Duodenal mucosa (tissue), 2 donors: ENCODE measurements at regions not wholly inside any gene's neighbourhood (a gene's known extent, or its start where the extent isn't known, plus 50 kb on each side); places are given as distances from the start of the nearest gene placed in this dataset.

ENCODE experiments used
- H3K27ac ChIP-seq: one replicate; pipeline ENCODE4 v1.7.0; 2013; ENCODE audit warnings: low read depth, low read length
- H3K27me3 ChIP-seq, 2 donors: one replicate each; pipeline ENCODE4 v1.7.0; 2013; ENCODE audit warnings: low read length in 2 of 2, control low read depth in 1 of 2; ENCODE audit not compliant: insufficient read depth in 2 of 2, control insufficient read depth in 1 of 2
- H3K36me3 ChIP-seq, 2 donors: one replicate each; pipeline ENCODE4 v1.7.0; 2013; ENCODE audit warnings: low read length in 2 of 2, control low read depth in 1 of 2; ENCODE audit not compliant: insufficient read depth in 2 of 2, control insufficient read depth in 1 of 2
- H3K4me1 ChIP-seq, 2 donors: one replicate each; pipeline ENCODE4 v1.7.0; 2013; ENCODE audit warnings: low read length in 2 of 2, control low read depth in 1 of 2; ENCODE audit not compliant: insufficient read depth in 2 of 2, control insufficient read depth in 1 of 2
- H3K4me3 ChIP-seq, 2 donors: one replicate each; pipeline ENCODE4 v1.7.0; 2013; ENCODE audit warnings: low read length in 2 of 2, low read depth in 1 of 2
- H3K9ac ChIP-seq, 2 donors: one replicate each; pipeline ENCODE4 v1.7.0; 2013; ENCODE audit warnings: low read length in 2 of 2, low read depth in 1 of 2
- H3K9me3 ChIP-seq, 2 donors: one replicate each; pipeline ENCODE4 v1.7.0; 2013; ENCODE audit warnings: low read length in 2 of 2, control low read depth in 1 of 2; ENCODE audit not compliant: control insufficient read depth in 1 of 2

DNA sequence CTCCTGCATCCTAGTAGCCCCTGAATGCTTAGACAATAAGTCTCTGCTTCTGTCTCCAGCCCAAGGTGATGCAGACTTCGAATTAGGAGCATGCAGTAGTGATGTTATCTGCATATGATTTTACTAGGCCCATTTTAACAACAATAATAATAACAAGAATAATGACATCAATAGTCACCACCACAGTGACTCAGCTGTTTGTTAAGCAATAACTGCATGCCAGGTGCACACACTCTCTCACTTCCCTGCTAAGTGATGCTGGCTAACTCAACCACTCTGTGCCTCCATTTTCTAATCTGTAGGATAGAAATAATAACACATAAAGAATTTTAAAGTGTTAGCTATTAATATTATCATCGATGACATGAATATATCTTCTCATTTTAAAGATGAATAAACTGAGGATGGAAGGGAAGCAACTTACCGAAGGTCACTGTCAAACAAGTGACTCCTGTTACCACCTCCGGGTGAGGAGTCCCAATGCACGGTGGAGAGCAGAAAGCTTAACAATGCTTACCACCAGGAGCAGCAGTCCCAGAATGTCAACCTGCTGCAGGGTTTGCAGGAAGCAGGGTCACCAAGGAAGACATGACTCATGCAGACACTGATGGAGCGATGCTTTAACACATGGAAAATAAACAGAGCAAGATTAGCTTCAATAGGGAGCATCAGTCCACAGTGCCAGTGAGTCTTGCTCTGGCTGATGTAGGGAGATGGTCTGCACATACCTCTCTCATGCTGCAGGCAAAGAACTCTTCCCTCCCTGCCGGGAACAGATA is 290.2 kb downstream of the SPATA17 start:
- H3K27ac ChIP-seq, result no peak overlapping the region
- H3K9ac ChIP-seq, result no peak overlapping the region
- no peaks in the 10 kb centered on the region for H3K36me3 ChIP-seq
- no peaks in the 10 kb centered on the region for H3K4me1 ChIP-seq
- H3K9me3 ChIP-seq, result no peaks in the 10 kb centered on the region
- H3K4me3 ChIP-seq, result no peak overlapping the region
- no peaks in the 10 kb centered on the region for H3K27me3 ChIP-seq

DNA sequence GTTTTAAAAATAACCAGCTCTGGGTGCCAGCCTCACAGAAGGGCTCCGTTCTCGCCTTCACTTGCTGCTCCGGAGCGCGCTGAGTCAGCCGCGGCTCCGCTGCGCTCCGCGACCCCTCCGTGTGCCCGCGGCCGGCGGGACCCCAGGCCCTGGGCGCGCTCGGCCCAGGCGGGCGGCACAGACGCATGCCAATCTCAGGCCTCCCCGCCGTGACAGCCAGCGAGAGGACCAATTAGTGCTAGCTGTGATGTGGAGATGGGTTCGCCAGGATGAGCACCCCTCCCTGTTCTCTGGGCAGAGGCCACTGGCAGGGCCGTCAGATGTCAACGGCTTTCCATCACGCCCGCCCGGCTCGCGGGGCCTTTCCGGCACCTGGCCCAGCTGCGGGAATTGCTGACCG is 293.8 kb downstream of the SPATA17 start:
- no peaks in the 10 kb centered on the region for H3K27me3 ChIP-seq
- H3K4me1 ChIP-seq, result no peaks in the 10 kb centered on the region
- no peaks in the 10 kb centered on the region for H3K36me3 ChIP-seq
- no peak overlapping the region for H3K27ac ChIP-seq
- no peaks in the 10 kb centered on the region for H3K9me3 ChIP-seq
- H3K4me3 ChIP-seq, result no peak overlapping the region
- no peak overlapping the region for H3K9ac ChIP-seq

GRCh38 chr1:217929213-217929885 is 298.2 kb downstream of the SPATA17 start:
- no peaks in the 10 kb centered on the region for H3K27me3 ChIP-seq
- H3K4me1 ChIP-seq, result no peaks in the 10 kb centered on the region
- no peaks in the 10 kb centered on the region for H3K9me3 ChIP-seq
- no peak overlapping the region for H3K27ac ChIP-seq
- no peaks in the 10 kb centered on the region for H3K36me3 ChIP-seq
- H3K4me3 ChIP-seq, result no peak overlapping the region
- H3K9ac ChIP-seq, result no peak overlapping the region

DNA sequence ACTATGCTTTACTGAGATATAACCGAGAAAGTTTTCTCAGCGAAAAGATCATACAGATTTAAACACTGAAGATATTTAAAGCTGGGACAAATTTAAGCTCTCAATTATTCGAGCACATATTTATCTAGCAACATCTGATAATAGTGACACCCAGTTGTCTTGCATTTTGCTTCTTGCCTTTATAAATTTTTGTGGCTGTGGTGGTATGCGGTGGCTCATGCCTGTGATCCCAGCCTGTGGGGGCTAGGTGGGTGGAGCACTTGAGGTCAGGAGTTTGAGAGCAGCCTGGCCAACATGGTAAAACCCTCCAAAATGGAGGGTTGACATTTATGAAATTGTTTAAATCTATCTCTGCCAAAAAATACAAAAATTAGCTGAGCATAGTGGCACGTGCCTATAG is 312.2 kb downstream of the SPATA17 start:
- Histone ChIP-seq H3K27ac (no peak overlapping the region), H3K27me3 (no peaks in the 10 kb centered on the region), H3K9me3 (no peaks in the 10 kb centered on the region), H3K36me3 (no peaks in the 10 kb centered on the region), H3K4me1 (no peaks in the 10 kb centered on the region), H3K9ac (no peak overlapping the region), H3K4me3 (no peak overlapping the region)

GRCh38 chr1:217944550-217944949 is 313.4 kb downstream of the SPATA17 start:
- Histone ChIP-seq H3K27ac (no peak overlapping the region), H3K27me3 (no peaks in the 10 kb centered on the region), H3K4me1 (no peaks in the 10 kb centered on the region), H3K9me3 (no peaks in the 10 kb centered on the region), H3K4me3 (no peak overlapping the region), H3K36me3 (no peaks in the 10 kb centered on the region), H3K9ac (no peak overlapping the region)

GRCh38 chr1:217946511-217946910 is 315.4 kb downstream of the SPATA17 start:
- no peak overlapping the region for H3K27ac ChIP-seq
- no peak overlapping the region for H3K4me3 ChIP-seq
- H3K4me1 ChIP-seq, result no peaks in the 10 kb centered on the region
- H3K27me3 ChIP-seq, result no peaks in the 10 kb centered on the region
- no peak overlapping the region for H3K9ac ChIP-seq
- H3K36me3 ChIP-seq, result no peaks in the 10 kb centered on the region
- H3K9me3 ChIP-seq, result no peaks in the 10 kb centered on the region

DNA sequence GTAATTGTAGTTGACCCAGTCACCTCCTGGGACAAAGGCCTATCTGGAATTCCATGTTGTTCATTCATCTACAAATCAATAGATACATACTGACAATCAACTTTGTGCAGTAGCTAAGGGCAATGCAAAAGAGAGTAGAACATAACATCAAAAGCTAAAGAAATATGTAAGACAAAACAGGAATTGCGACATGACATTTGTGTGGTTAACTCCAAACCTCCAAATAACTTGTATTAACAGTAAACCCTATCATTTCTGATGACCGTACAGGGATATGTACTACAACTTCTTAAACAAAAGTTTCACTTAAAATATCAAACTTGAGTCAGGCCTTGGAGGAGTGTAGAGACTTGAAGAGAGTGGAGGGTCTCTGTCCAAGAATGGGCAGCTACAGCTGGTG is 317.6 kb downstream of the SPATA17 start:
- no peaks in the 10 kb centered on the region for H3K4me1 ChIP-seq
- no peak overlapping the region for H3K27ac ChIP-seq
- no peak overlapping the region for H3K9ac ChIP-seq
- no peak overlapping the region for H3K4me3 ChIP-seq
- no peaks in the 10 kb centered on the region for H3K27me3 ChIP-seq
- H3K36me3 ChIP-seq, result no peaks in the 10 kb centered on the region
- no peaks in the 10 kb centered on the region for H3K9me3 ChIP-seq

- Histone ChIP-seq H3K9ac (no peak overlapping the region), H3K4me3 (no peak overlapping the region), H3K27me3 (no peaks in the 10 kb centered on the region), H3K36me3 (no peaks in the 10 kb centered on the region), H3K27ac (no peak overlapping the region), H3K9me3 (no peaks in the 10 kb centered on the region), H3K4me1 (no peaks in the 10 kb centered on the region)
Measured at GRCh38 chr1:217953330-217953729, 322.2 kb downstream of the SPATA17 start.

DNA sequence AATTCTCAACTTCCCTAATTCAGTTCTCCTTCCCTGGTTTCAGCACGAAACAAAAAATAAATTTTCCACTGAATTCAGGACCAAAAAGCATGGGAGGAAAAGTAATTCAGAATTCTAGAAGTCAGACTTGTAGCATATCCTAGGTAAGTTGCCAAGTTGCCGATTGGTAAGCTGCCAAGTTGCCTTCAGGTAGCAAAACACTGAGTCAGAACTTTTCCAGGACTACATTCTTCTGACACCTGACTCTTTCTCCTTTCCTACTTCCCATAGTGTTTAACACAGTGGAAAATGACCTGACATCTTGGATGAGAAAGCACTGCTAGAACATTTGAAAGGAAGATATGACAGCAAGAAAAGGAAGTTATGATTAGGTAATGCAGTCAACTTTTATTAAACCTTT is 322.8 kb downstream of the SPATA17 start:
- Histone ChIP-seq H3K9ac (no peak overlapping the region), H3K9me3 (no peaks in the 10 kb centered on the region)

DNA sequence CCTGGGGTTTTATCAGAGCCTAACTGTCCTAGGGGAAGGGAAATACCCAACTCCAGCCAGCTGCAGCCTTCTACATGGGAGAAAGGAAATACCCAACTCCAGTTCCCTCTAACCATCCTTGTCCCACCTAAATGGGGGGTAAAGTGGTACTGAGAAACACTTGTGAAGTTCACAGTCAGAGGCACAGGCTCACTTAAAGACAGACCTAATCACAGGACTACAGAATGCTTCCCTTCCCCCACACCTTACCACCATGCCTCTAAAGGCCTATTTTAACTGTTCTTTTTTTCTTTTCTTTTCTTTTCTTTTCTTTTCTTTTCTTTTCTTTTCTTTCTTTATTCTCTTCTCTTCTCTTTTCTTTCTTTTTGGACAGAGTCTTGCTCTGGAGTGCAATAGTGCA is 324.6 kb downstream of the SPATA17 start:
- Histone ChIP-seq H3K27ac (no peak overlapping the region), H3K9me3 (no peaks in the 10 kb centered on the region), H3K27me3 (no peaks in the 10 kb centered on the region), H3K9ac (no peak overlapping the region), H3K4me1 (no peaks in the 10 kb centered on the region), H3K36me3 (no peaks in the 10 kb centered on the region), H3K4me3 (no peak overlapping the region)

More for the DNA sequence above, 322.8 kb downstream of the SPATA17 start:
- Histone ChIP-seq H3K27ac (no peak overlapping the region), H3K27me3 (no peaks in the 10 kb centered on the region), H3K4me1 (no peaks in the 10 kb centered on the region), H3K36me3 (no peaks in the 10 kb centered on the region), H3K4me3 (no peak overlapping the region)
